GM12878 (cell line): ENCODE measurements at regions not wholly inside any gene's neighbourhood (a gene's known extent, or its start where the extent isn't known, plus 50 kb on each side); places are given as distances from the start of the nearest gene placed in this dataset.

Source experiments
- ATAC-seq: fragments of 200-7000 bp; cut with Tn5 transposase; 3 replicates; pipeline ENCODE4 v1.9.1; 2020; ENCODE audit warnings: mild to moderate bottlenecking, moderate library complexity
- BruUV-seq: library from RNA; stranded (reverse); fragments of 400-500 nt; replicated peaks from 2 replicates; lab custom pipeline; 2021; lab: Mats Ljungman, UMichigan
- CTCF ChIA-PET: fragments of 300-600 bp; sonication (Branson Sonifier 250); formaldehyde crosslinking; extraction: SDS; loops from one replicate; lab custom pipeline; 2021; ENCODE audit warnings: inconsistent platforms; lab: Yijun Ruan, JAX
- POLR2A ChIA-PET: fragments of 350-600 bp; formaldehyde crosslinking; extraction: SDS; loops from one replicate; lab custom pipeline; 2021; ENCODE audit warnings: inconsistent platforms; lab: Charles Lee
- RAD21 ChIA-PET: fragments of 300-600 bp; sonication (Branson Sonifier 250); formaldehyde crosslinking; loops from one replicate; lab custom pipeline; 2023; ENCODE audit warnings: antibody characterized with exemption; ENCODE audit not compliant: unreplicated experiment; lab: Charles Lee
- SMC1A ChIA-PET: fragments of 300-600 bp; sonication (Branson Sonifier 250); formaldehyde crosslinking; loops from one replicate; lab custom pipeline; 2023; ENCODE audit not compliant: unreplicated experiment, uncharacterized antibody; lab: Charles Lee
- DNase-seq: peaks from one replicate; pipeline ENCODE4 v3.0.0-alpha.2; 2011; ENCODE audit warnings: low read depth, low spot score
- FAIRE-seq: peaks from 3 replicates; lab custom pipeline; 2011; peaks lifted over from hg19 to GRCh38; lab: Jason Lieb, UNC
- H2AFZ ChIP-seq: 2 replicates; pipeline ENCODE4 v1.6.0; 2011; ENCODE audit warnings: low read depth, low read length, control low read depth; ENCODE audit not compliant: control insufficient read depth
- H3K27ac ChIP-seq: 2 replicates; pipeline ENCODE4 v1.5.1; 2011; ENCODE audit warnings: control low read depth; ENCODE audit not compliant: control insufficient read depth, insufficient read depth
- H3K27me3 ChIP-seq, 2 experiments: replicated peaks in 1 of 2; 2 replicates each; pipeline versions ENCODE4 v1.6.0 to v1.6.1; 2011; ENCODE audit warnings: low read length in 1 of 2; ENCODE audit not compliant: control insufficient read depth in 2 of 2, insufficient read depth in 2 of 2
- H3K36me3 ChIP-seq, 2 experiments: 2 replicates each; pipeline ENCODE4 v1.5.1; 2011; ENCODE audit warnings: low read length in 1 of 2; ENCODE audit not compliant: control insufficient read depth in 2 of 2, insufficient read depth in 2 of 2
- H3K4me1 ChIP-seq: 2 replicates; pipeline ENCODE4 v1.6.1; 2011; ENCODE audit warnings: mild to moderate bottlenecking, low read length, moderate library complexity, mixed read lengths; ENCODE audit not compliant: control insufficient read depth, insufficient read depth
- H3K4me2 ChIP-seq: 2 replicates; pipeline ENCODE4 v1.6.0; 2011; ENCODE audit warnings: control low read depth; ENCODE audit not compliant: control insufficient read depth, insufficient read depth
- H3K4me3 ChIP-seq: fragments of 200-600 bp; sonication (generic); 2 replicates; pipeline ENCODE4 v1.5.1; 2016
- H3K79me2 ChIP-seq: 2 replicates; pipeline ENCODE4 v1.6.0; 2011; ENCODE audit warnings: low read length; ENCODE audit not compliant: control insufficient read depth, insufficient read depth
- H3K9ac ChIP-seq: 2 replicates; pipeline ENCODE4 v1.8.0; 2011; ENCODE audit warnings: low read length, control low read depth, mixed read lengths; ENCODE audit not compliant: control insufficient read depth, insufficient read depth
- H3K9me3 ChIP-seq: replicated peaks from 3 replicates; pipeline ENCODE4 v1.5.1; 2011; ENCODE audit warnings: mild to moderate bottlenecking, low read length; ENCODE audit not compliant: control insufficient read depth, insufficient read depth
- H4K20me1 ChIP-seq: 2 replicates; pipeline ENCODE4 v1.6.0; 2011; ENCODE audit not compliant: control insufficient read depth, insufficient read depth
- ATF2 ChIP-seq: IDR thresholded peaks from 2 replicates; pipeline ENCODE4 v1.6.1; 2012; ENCODE audit warnings: low read length, inconsistent platforms
- CHD1 ChIP-seq: IDR thresholded peaks from 2 replicates; pipeline ENCODE4 v1.6.1; 2012; ENCODE audit warnings: low read depth, low read length, improper control_type of control experiment
- CREB1 ChIP-seq: IDR thresholded peaks from 2 replicates; pipeline ENCODE4 v1.6.1; 2012; ENCODE audit warnings: low read depth, mild to moderate bottlenecking, inconsistent platforms
- E2F4 ChIP-seq: IDR thresholded peaks from 2 replicates; pipeline ENCODE4 v1.6.1; 2012; ENCODE audit warnings: low read depth, low read length, improper control_type of control experiment
- LARP7 ChIP-seq: fragments of 450-650 bp; IDR thresholded peaks from 2 replicates; pipeline ENCODE4 v1.6.1; 2017; ENCODE audit warnings: mild to moderate bottlenecking
- RBBP5 ChIP-seq: fragments of 200-600 bp; sonication (generic); conservative IDR thresholded peaks from 2 replicates; pipeline ENCODE4 v1.6.1; 2016
- SMAD5 ChIP-seq: IDR thresholded peaks from 2 replicates; pipeline ENCODE4 v1.6.1; 2016; ENCODE audit warnings: antibody characterized with exemption, low read depth
- SREBF1 ChIP-seq: IDR thresholded peaks from 2 replicates; pipeline ENCODE4 v1.6.1; 2012; ENCODE audit warnings: mild to moderate bottlenecking, low read length
- SRF ChIP-seq, 2 experiments: IDR thresholded peaks; 2 replicates each; pipeline ENCODE4 v1.6.1; 2011; ENCODE audit warnings: low read depth in 2 of 2, low read length in 2 of 2, mild to moderate bottlenecking in 1 of 2, moderate library complexity in 1 of 2
- SUPT20H ChIP-seq: IDR thresholded peaks from 2 replicates; pipeline ENCODE4 v1.6.1; 2011; ENCODE audit warnings: low read depth, mild to moderate bottlenecking, low read length, moderate library complexity, borderline replicate concordance; ENCODE audit not compliant: control insufficient read depth
- TAF1 ChIP-seq: IDR thresholded peaks from 2 replicates; pipeline ENCODE4 v1.6.1; 2011; ENCODE audit warnings: mild to moderate bottlenecking, low read depth, low read length, borderline replicate concordance
- ZBTB33 ChIP-seq: fragments of 450-650 bp; IDR thresholded peaks from 2 replicates; pipeline ENCODE4 v1.6.1; 2017; ENCODE audit warnings: mild to moderate bottlenecking
- WGBS: methylation state at CpG from one replicate; pipeline ENCODE4 v1.1.6; 2016; ENCODE audit warnings: low lambda C conversion rate; ENCODE audit not compliant: insufficient replicate concordance, insufficient coverage; ENCODE audit errors: missing lambda C conversion rate; 5-methylcytosine and 5-hydroxymethylcytosine counted together
- in situ Hi-C: fragments of 300-500 bp; cut with MboI; formaldehyde crosslinking; loops from 9 replicates; pipeline ENCODE4 v1.14.3; 2018; ENCODE audit warnings: mixed read lengths
- intact Hi-C: fragments of 100-400 bp; cut with micrococcal nuclease; formaldehyde crosslinking; loops from one replicate; pipeline ENCODE4 v1.14.2; 2022; ENCODE audit not compliant: unreplicated experiment
- TF ChIP-seq, protein P1 (sequence below): fragments of 450-650 bp; IDR thresholded peaks from 2 replicates; pipeline ENCODE4 v1.6.1; 2017; ENCODE audit warnings: borderline replicate concordance

DNA sequence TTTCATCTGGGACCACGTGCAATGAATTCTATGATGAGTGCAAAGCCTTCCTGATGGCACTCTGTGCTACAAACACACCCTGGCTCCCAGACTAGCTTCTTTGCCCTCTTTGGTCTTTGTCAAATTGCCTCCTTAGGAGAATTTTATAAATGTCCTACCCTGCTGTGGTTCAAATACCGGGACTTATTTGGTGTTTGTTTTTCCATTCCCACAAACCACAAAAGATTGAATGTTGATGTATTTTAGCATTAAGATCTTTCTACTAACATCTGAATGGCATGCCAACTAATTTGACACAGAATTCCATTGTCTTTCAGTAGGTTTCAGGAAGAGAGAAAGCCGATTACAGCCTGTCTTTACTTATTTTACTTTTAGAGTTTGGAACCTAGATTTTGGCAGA, 424.2 kb upstream of the SLC35B3 start:
- no peak overlapping the region for H3K27ac ChIP-seq
- no peaks in the 10 kb centered on the region for H3K36me3 ChIP-seq
- ChIA-PET RAD21 (no interaction called here), POLR2A (no interaction called here), CTCF (no interaction called here), SMC1A (interaction anchor here (0.5 to 1.4 kb wide), 4 partner anchors 10 to 310 kb away, joined by 3 to 4 read pairs (median 3); no protein-coding TSS in a partner anchor)
- no peak overlapping the region for H2AFZ ChIP-seq
- FAIRE-seq: no peak
- 12% methylated on average over 3 of the region's 3 CpGs for WGBS
- intact Hi-C loops: no loop called here
- H3K27me3 ChIP-seq: no peaks in the 10 kb centered on the region
- no peaks in the 10 kb centered on the region for H3K79me2 ChIP-seq
- H3K4me1 ChIP-seq: no peaks in the 10 kb centered on the region
- H3K4me3 ChIP-seq: no peak overlapping the region
- in situ Hi-C loops: no loop called here
- ATAC-seq: no peak
- no TSS peak for BruUV-seq
- H4K20me1 ChIP-seq: no peaks in the 10 kb centered on the region
- no peak overlapping the region for H3K4me2 ChIP-seq
- no peak for DNase-seq
- no peak overlapping the region for H3K9ac ChIP-seq
- TF ChIP-seq ATF2 (no peak), ZBTB33 (no peak), SMAD5 (no peak), TAF1 (no peak), CHD1 (no peak), E2F4 (no peak), SREBF1 (no peak), LARP7 (no peak), SRF (IDR thresholded peaks at IDR 0.05; ENCODE audit: low read depth in 2 of 2, low read length in 2 of 2) (no peak), CREB1 (no peak), SUPT20H (no peak), RBBP5 (no peak)
- TF ChIP-seq, protein P1, sequence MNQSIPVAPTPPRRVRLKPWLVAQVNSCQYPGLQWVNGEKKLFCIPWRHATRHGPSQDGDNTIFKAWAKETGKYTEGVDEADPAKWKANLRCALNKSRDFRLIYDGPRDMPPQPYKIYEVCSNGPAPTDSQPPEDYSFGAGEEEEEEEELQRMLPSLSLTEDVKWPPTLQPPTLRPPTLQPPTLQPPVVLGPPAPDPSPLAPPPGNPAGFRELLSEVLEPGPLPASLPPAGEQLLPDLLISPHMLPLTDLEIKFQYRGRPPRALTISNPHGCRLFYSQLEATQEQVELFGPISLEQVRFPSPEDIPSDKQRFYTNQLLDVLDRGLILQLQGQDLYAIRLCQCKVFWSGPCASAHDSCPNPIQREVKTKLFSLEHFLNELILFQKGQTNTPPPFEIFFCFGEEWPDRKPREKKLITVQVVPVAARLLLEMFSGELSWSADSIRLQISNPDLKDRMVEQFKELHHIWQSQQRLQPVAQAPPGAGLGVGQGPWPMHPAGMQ: no peak
- no peaks in the 10 kb centered on the region for H3K9me3 ChIP-seq
